NCI-H460 (cell line): ENCODE measurements at regions not wholly inside any gene's neighbourhood (a gene's known extent, or its start where the extent isn't known, plus 50 kb on each side); places are given as distances from the start of the nearest gene placed in this dataset.

ENCODE experiments used
- DNase-seq: peaks from one replicate; pipeline ENCODE4 v3.0.0-alpha.2; 2016; ENCODE audit warnings: low read depth; ENCODE audit errors: extremely low read depth

GRCh38 chr7:31186202-31186601 is 134.1 kb downstream of the ADCYAP1R1 start:
- DNase-seq: no peak

- no peak for DNase-seq
Measured at GRCh38 chr7:31175672-31176071, 123.6 kb downstream of the ADCYAP1R1 start.

GRCh38 chr7:31171984-31172383 is 119.9 kb downstream of the ADCYAP1R1 start:
- no peak for DNase-seq

- no peak for DNase-seq
Measured at GRCh38 chr7:31171216-31171785, 119.2 kb downstream of the ADCYAP1R1 start.
